T follicular helper cell (primary cell): ENCODE measurements at regions not wholly inside any gene's neighbourhood (a gene's known extent, or its start where the extent isn't known, plus 50 kb on each side); places are given as distances from the start of the nearest gene placed in this dataset.
"Not testable (repeated sequence)": the region's sequence is repeated elsewhere in the genome, so short reads cannot be mapped to it uniquely, and the experiment has no call there.

Experiments
- DNase-seq: peaks from one replicate; pipeline ENCODE4 v3.0.0-alpha.2; 2020; ENCODE audit warnings: low read depth

- no peak for DNase-seq
Observed at GRCh38 chr7:52261057-52261456, 774.4 kb upstream of the POM121L12 start.

- no peak for DNase-seq
Observed at GRCh38 chr7:52260046-52260665, 775.3 kb upstream of the POM121L12 start.

- DNase-seq, result no peak
Observed at GRCh38 chr7:52257890-52258289, 777.5 kb upstream of the POM121L12 start.

- DNase-seq, result no peak
Observed at GRCh38 chr7:52254396-52255010, 780.9 kb upstream of the POM121L12 start.

- DNase-seq, result no peak
Observed at GRCh38 chr7:52253953-52254352, 781.5 kb upstream of the POM121L12 start.

GRCh38 chr7:52249741-52250140, 785.7 kb upstream of the POM121L12 start:
- DNase-seq, result no peak

GRCh38 chr7:52247518-52247917, 787.9 kb upstream of the POM121L12 start:
- no peak for DNase-seq

- no peak for DNase-seq
Observed at GRCh38 chr7:52243685-52244084, 791.7 kb upstream of the POM121L12 start.

GRCh38 chr7:52233248-52233647, 802.2 kb upstream of the POM121L12 start:
- DNase-seq, result no peak

GRCh38 chr7:52211930-52212329, 823.5 kb upstream of the POM121L12 start:
- DNase-seq, result no peak

- DNase-seq, result no peak
Observed at GRCh38 chr7:52209614-52210013, 825.8 kb upstream of the POM121L12 start.

GRCh38 chr7:52197221-52197620, 838.2 kb upstream of the POM121L12 start:
- no peak for DNase-seq

GRCh38 chr7:52195664-52196063, 839.8 kb upstream of the POM121L12 start:
- no peak for DNase-seq

GRCh38 chr7:52189153-52189778, 846.2 kb upstream of the POM121L12 start:
- no peak for DNase-seq

GRCh38 chr7:52184006-52184703, 851.3 kb upstream of the POM121L12 start:
- DNase-seq, result no peak

- DNase-seq, result no peak
Observed at GRCh38 chr7:52179934-52180333, 855.5 kb upstream of the POM121L12 start.

GRCh38 chr7:52168085-52168484, 851.5 kb upstream of the COBL start:
- no peak for DNase-seq

GRCh38 chr7:52163311-52163710, 846.7 kb upstream of the COBL start:
- DNase-seq, result no peak

- no peak for DNase-seq
Observed at GRCh38 chr7:52161483-52161882, 844.9 kb upstream of the COBL start.

- not testable (repeated sequence) for DNase-seq
Observed at GRCh38 chr7:52159421-52159820, 842.8 kb upstream of the COBL start.

- no peak for DNase-seq
Observed at GRCh38 chr7:52154382-52154781, 837.8 kb upstream of the COBL start.

- DNase-seq, result no peak
Observed at GRCh38 chr7:52151559-52151958, 835.0 kb upstream of the COBL start.

- no peak for DNase-seq
Observed at GRCh38 chr7:52150952-52151351, 834.3 kb upstream of the COBL start.
